Natural killer cell (primary cell): ENCODE measurements at regions not wholly inside any gene's neighbourhood (a gene's known extent, or its start where the extent isn't known, plus 50 kb on each side); places are given as distances from the start of the nearest gene placed in this dataset.

Experiments
- ATAC-seq, 3 donors: fragments of 150-1000 bp in 2 of 3; fragments of 200-7000 bp in 1 of 3; cut with Tn5 transposase; 1 replicate in 1 of 3; 2 replicates in 2 of 3; pipeline ENCODE4 v1.10.0; 2021; ENCODE audit warnings: mild to moderate bottlenecking in 2 of 3, moderate library complexity in 2 of 3
- DNase-seq, 2 donors: peaks; one replicate each; pipeline versions ENCODE4 v3.0.0 to v3.0.0-alpha.2; 2013 to 2021; ENCODE audit warnings: mixed read lengths in 1 of 2
- H3K27ac ChIP-seq: one replicate; pipeline ENCODE4 v1.5.1; 2013; ENCODE audit warnings: mild to moderate bottlenecking, low read length
- H3K27me3 ChIP-seq: one replicate; pipeline ENCODE4 v1.6.1; 2013; ENCODE audit warnings: low read length; ENCODE audit not compliant: control insufficient read depth, insufficient read depth
- H3K36me3 ChIP-seq: one replicate; pipeline ENCODE4 v1.6.1; 2013; ENCODE audit warnings: low read length; ENCODE audit not compliant: control insufficient read depth, insufficient read depth
- H3K4me1 ChIP-seq: one replicate; pipeline ENCODE4 v1.6.1; 2013; ENCODE audit warnings: low read length; ENCODE audit not compliant: control insufficient read depth, insufficient read depth
- H3K4me3 ChIP-seq: one replicate; pipeline ENCODE4 v1.5.1; 2013; ENCODE audit warnings: low read length
- H3K9me3 ChIP-seq: one replicate; pipeline ENCODE4 v1.6.1; 2013; ENCODE audit warnings: low read length; ENCODE audit not compliant: control insufficient read depth, insufficient read depth
- H3K27ac Mint-ChIP-seq, 2 donors: one replicate each; pipeline ENCODE4 v1.8.0; 2022; ENCODE audit warnings: mild to moderate bottlenecking in 2 of 2, mixed read lengths in 2 of 2, moderate library complexity in 1 of 2
- H3K27me3 Mint-ChIP-seq, 2 donors: one replicate each; pipeline ENCODE4 v1.8.0; 2022; ENCODE audit warnings: low read depth in 2 of 2, mixed read lengths in 2 of 2
- H3K36me3 Mint-ChIP-seq: one replicate; pipeline ENCODE4 v1.8.0; 2022; ENCODE audit warnings: mixed read lengths
- H3K4me1 Mint-ChIP-seq, 2 donors: one replicate each; pipeline ENCODE4 v1.8.0; 2022; ENCODE audit warnings: mixed read lengths in 2 of 2
- H3K4me3 Mint-ChIP-seq: one replicate; pipeline ENCODE4 v1.8.0; 2022; ENCODE audit warnings: mild to moderate bottlenecking, moderate library complexity, mixed read lengths
- H3K9me3 Mint-ChIP-seq, 2 donors: one replicate each; pipeline ENCODE4 v1.8.0; 2022; ENCODE audit warnings: mixed read lengths in 2 of 2
- CTCF ChIP-seq: fragments of 200-600 bp; IDR thresholded peaks from one replicate; pipeline ENCODE4 v1.8.0; 2022; ENCODE audit warnings: antibody characterized with exemption
- WGBS: methylation state at CpG from one replicate; pipeline ENCODE4 v1.1.7; 2013; ENCODE audit warnings: missing lambda C conversion rate; ENCODE audit not compliant: insufficient coverage; 5-methylcytosine and 5-hydroxymethylcytosine counted together
- intact Hi-C: fragments of 100-400 bp; cut with micrococcal nuclease; formaldehyde crosslinking; loops from one replicate; pipeline ENCODE4 v1.14.2; 2022

DNA sequence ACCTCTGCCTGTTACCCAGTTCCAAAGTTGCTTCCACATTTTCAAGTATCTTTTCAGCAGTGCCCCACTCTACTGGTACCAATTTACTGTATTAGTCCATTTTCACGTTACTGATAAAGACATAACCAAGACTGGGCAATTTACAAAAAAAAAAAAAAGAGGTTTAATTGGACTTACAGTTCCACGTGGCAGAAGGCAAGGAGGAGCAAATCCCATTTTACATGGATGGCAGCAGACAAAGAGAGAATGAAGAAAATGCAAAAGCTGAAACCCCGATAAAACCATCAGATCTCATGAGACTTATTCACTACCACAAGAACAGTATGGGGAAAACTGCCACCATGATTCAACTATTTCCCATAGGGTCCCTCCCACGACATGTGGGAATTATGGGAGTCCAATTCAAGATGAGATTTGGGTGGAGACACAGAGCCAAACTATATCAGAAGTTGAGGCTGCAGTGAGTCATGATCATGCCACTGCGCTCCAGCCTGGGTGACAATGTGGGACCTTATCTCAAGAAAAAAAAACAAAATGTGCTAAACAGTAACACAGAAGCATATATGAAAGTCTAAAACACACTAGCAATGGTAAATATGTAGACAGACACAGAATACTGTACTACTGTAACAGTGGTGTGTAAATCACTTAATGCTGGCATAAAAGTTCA, 190.3 kb upstream of the ZC3H12C start:
- H3K27me3 ChIP-seq = no peaks in the 10 kb centered on the region
- H3K4me3 Mint-ChIP-seq = no peak overlapping the region
- no peaks in the 10 kb centered on the region for H3K27me3 Mint-ChIP-seq
- 95% methylated on average over 5 of the region's 5 CpGs for WGBS
- H3K9me3 Mint-ChIP-seq = peaks cover 3 to 4% of the 10 kb centered on the region in 2 donors
- peaks cover 6% of the 10 kb centered on the region for H3K36me3 Mint-ChIP-seq
- intact Hi-C loops = no loop called here
- ATAC-seq (no peak), DNase-seq (no peak)
- no peaks in the 10 kb centered on the region for H3K4me1 ChIP-seq
- no peak for TF ChIP-seq CTCF
- no peaks in the 10 kb centered on the region for H3K4me1 Mint-ChIP-seq
- H3K36me3 ChIP-seq = no peaks in the 10 kb centered on the region
- no peak overlapping the region for H3K27ac ChIP-seq
- no peaks in the 10 kb centered on the region for H3K9me3 ChIP-seq
- H3K27ac Mint-ChIP-seq = no peak overlapping the region
- no peak overlapping the region for H3K4me3 ChIP-seq

DNA sequence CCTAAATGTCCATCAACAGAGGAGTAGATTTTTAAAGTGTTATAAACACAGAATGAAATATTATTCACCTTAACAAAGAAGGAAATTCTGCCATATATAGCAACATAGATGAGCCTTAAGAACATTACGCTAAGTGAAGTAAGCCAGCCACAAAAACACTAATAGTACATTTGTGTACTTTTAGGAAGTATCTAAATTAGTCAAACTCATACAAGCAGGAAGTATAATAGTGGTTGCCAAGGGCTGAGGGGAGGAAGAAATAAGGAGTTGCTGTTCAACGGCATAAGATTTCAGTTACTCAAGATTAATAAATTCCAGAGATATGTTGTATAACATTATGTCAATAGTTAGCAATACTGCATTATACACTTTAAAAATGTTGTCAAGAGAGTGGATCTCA, 181.7 kb upstream of the ZC3H12C start:
- Mint-ChIP-seq H3K27ac (no peak overlapping the region), H3K4me3 (no peak overlapping the region), H3K9me3 (peaks cover 6 to 10% of the 10 kb centered on the region in 2 donors), H3K4me1 (no peaks in the 10 kb centered on the region), H3K36me3 (no peaks in the 10 kb centered on the region), H3K27me3 (no peaks in the 10 kb centered on the region)
- intact Hi-C loops = no loop called here
- Histone ChIP-seq H3K9me3 (no peaks in the 10 kb centered on the region), H3K36me3 (no peaks in the 10 kb centered on the region), H3K4me3 (no peak overlapping the region), H3K27me3 (no peaks in the 10 kb centered on the region), H3K4me1 (no peaks in the 10 kb centered on the region), H3K27ac (no peak overlapping the region)
- no peak for DNase-seq
- WGBS = no CpG with 5 or more reads among the region's 2 CpGs
- no peak for TF ChIP-seq CTCF
- no peak for ATAC-seq

DNA sequence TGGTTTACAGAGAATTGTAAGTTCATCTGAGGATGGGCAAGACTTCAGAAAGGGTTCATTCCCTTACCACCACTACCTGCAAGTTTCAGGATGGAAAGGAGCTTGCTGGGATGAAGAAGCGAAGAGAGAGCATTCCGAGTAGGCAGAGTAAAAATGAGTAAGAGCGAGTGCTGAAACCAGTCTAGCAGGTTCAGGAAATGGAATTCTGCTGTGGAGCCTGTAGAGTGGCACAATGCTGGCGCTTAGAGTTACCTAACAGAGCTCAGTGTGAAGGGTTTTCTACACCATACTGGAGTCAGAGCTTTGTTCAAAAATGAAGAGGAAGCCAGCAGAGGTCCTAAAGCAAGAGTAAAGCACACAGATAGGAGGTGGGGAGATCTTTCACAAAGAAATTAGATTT, 179.2 kb upstream of the ZC3H12C start:
- no peaks in the 10 kb centered on the region for H3K27me3 ChIP-seq
- Mint-ChIP-seq H3K27ac (no peak overlapping the region), H3K36me3 (no peaks in the 10 kb centered on the region), H3K4me3 (no peak overlapping the region), H3K4me1 (no peaks in the 10 kb centered on the region), H3K27me3 (no peaks in the 10 kb centered on the region), H3K9me3 (peaks cover 8 to 9% of the 10 kb centered on the region in 2 donors)
- 95% methylated on average over 4 of the region's 4 CpGs for WGBS
- DNase-seq (no peak), ATAC-seq (no peak)
- no peak for TF ChIP-seq CTCF
- H3K9me3 ChIP-seq = no peaks in the 10 kb centered on the region
- intact Hi-C loops = no loop called here
- H3K27ac ChIP-seq = no peak overlapping the region
- no peak overlapping the region for H3K4me3 ChIP-seq
- no peaks in the 10 kb centered on the region for H3K4me1 ChIP-seq
- no peaks in the 10 kb centered on the region for H3K36me3 ChIP-seq
